Inflammatory macrophage treated with lipopolysaccharide for 4 hours (primary cell): ENCODE measurements at regions not wholly inside any gene's neighbourhood (a gene's known extent, or its start where the extent isn't known, plus 50 kb on each side); places are given as distances from the start of the nearest gene placed in this dataset.
"Not testable (repeated sequence)": the region's sequence is repeated elsewhere in the genome, so short reads cannot be mapped to it uniquely, and the experiment has no call there.

Source experiments
- DNase-seq: peaks from one replicate; pipeline ENCODE4 v3.0.0-alpha.2; 2020

DNA sequence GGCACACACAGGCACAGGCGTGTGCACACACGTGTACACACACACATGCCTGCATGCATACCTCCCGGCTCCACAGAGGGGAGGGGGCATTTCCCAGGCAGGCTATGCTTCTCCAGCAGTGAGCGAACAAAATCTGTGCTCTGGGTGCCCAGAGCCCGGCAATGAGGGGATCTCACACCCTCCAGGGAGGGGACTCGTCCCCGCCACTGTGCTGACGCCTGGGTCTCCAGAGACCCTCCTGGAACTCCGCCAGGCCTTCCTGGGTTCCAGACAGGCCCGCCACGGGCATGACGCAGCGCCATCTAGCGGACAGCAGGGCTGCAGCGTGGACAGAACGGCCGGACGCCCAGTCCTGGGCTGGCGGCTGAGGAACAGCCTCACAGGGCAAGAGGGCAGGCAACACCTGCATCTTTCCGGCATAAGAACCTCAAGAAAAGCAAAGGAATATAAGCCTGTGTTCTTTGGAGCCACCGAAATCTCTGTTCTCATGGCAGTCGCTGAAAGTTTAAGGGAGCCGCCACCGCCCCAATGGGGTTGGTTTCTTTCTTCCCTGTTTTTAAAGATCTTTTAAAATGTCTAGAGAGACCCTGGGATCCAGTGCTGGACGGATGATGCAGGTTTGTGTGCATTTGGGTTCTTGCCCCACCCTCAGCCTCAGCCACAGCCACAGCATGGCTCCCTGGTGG, 135.6 kb upstream of the PPP1R26 start:
- peak; percentile 27 for DNase-seq

DNA sequence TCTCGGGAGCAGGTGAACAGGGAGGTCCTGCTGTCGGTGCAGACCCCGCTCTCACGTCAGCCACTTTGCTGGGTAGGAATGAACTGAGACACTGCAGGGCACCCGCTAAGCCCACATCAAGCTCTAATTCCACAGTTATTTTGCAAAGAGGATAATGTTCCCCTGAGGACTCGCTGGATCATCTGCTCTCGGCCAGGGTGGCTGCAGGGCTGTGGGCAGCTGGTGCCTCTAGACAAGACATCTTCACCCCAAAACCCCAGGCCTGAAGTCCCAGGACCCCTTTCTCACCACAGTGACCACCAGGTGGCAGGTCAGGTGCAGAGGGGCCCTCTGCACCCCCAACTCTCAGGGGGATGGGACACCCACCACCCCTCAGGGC, 135.1 kb upstream of the PPP1R26 start:
- DNase-seq, result no peak

DNA sequence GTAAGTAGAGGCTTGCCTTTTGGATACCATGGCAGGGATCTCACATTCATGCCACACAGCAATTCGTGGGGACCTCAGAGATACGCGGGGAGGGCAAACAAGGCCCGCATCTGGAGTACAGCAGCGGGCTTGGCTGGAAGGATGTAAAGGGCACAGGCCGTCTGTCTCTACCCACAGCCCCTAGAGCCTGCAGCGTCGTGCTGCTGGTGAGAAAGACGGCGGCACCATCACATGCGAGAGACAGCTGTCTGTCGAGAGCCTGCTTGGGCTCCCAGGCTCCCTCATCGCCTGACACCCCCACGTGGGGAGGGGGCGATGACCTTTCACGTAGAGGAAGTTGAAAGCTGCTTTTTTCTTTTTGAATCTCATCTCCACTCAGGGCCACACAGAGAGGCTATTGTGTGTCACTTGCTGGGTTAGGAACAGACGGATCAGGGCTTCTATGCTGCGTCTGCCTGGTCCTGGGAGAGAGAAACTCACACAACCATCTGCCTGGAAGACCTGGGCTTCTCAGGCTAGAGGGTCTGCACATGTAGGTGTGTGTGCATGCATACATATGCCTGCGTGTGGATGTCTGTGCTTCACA, 134.6 kb upstream of the PPP1R26 start:
- DNase-seq, result no peak

DNA sequence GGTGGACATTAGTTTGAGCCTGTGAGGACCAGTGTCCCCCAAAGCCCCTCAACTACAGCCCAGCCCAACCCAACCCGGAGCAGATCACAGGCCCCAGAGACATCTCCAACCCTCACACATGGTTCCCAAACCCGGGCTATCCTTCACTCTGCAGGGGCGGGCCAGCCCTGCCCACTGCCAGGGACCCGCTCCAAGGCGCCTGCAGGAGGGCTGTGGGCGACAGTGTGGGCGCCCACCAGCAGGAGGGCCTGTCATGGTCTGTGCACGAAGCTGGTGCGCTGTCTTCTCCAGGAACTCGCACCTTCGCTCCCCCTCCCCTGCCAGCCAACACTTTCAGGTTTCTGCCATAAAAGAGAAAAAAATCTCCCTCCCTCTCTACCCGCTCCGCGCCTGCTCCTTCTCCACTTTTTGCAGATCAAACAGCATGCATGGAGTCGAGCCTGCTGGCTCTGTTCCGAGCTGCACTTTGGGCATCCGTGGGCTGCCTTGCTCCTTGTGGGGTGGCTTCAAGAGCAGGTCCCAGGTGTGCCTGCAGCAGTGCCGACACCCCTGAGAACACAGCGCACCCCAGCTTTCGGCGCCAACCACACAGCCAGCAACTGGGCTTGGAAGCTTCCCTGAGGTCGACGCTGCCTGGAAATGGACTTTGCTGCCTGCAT, 133.7 kb upstream of the PPP1R26 start:
- DNase-seq, result no peak

DNA sequence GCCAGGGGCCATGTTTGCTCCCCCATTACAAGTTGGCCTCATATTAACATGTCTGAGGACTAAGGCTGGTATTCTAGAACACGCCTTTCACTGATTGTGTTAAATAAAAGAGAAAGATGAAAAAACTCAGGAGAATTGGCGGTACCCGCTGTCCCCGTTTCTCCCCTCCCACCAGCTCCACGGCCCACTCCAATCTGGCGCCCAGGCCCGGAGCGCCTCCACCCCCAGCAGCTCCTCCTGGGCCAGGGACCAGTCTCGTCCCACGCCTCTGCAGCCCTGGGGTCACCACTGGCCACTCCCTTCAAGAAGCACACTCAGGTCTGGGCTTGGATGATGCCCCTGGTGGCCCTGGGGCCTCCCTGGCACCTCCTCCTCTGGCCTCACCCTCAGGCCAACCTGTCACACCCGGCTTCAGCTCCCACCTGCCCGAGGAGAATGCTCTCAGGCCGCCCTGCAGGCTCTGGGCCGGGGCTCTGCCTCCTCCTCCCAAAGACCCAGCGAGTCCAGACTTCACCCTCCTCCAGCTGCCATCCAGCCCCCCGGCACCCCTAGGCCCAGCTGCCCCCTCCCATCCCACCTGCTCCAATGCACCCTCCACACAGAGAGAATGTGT, 133.0 kb upstream of the PPP1R26 start:
- no peak for DNase-seq

DNA sequence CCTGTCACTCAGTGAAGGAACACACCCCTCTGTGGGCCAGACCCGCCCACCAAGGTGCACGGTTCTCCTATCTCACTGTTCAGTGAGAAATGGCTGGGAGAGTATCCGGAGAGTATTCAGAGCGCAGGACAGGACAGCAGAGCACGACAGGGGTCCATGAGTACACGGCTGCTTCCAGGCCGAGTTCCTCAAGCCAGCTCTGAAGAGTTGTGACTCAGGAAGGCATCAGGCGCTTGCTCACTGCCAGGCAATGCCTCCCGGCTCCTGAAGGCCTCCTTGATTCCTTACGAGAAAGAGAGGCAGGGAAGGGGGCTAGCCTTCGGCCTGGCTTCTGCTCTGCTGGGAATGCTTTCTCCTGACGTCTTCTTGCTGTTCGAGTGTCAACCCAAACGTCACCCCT, 132.1 kb upstream of the PPP1R26 start:
- DNase-seq, result no peak

DNA sequence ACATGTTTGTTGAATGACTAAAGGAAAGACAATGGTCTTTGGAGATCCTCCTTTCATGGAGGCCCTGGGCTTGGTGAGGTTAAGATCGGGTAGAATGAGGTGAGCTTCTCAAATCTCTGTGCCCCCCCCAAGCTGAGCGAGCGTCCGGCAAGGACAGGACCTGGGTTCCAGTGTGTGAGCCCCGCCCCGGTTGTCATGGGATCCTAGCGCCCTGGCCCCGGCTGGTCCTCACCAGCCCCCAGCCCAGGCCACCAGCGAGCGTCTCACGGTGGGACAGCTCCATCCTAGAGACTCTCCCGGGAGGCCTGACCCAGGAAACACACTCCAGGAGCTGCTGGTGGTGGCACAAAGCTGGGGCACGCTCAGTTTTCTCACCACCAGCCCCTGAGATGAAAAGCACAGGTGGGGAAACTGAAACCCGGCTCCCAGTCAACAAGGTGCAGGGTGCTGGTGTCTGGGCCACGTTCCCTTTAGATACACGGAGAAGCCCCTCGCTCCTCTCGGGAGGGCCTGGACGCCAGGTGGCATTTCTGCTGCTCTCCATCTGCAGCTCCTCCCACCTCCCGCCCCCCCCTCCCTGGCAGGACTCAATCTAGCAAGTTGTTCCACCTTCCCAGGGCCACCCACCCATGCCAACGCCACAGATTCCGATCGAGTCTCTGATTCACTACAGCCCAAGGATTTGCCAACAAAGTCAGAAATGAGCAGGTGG, 131.3 kb upstream of the PPP1R26 start:
- no peak for DNase-seq

DNA sequence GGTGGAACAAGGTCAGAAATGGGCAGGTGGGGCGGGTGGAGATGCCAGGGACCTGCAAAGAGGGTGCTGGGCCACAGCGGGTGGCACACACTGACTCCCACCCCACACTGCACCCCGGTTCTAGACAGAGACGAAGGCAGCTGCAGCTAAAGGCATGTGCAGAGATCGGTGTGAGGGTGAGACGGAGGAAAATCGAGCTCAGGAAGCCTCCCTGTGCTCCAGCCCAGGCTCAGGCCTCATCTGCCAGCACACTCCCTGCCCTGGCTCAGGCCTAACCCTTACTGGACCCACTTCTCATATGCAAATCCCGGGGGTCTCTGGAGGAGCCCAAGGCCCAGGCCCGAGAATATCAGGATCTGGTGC, 130.8 kb upstream of the PPP1R26 start:
- DNase-seq, result no peak

DNA sequence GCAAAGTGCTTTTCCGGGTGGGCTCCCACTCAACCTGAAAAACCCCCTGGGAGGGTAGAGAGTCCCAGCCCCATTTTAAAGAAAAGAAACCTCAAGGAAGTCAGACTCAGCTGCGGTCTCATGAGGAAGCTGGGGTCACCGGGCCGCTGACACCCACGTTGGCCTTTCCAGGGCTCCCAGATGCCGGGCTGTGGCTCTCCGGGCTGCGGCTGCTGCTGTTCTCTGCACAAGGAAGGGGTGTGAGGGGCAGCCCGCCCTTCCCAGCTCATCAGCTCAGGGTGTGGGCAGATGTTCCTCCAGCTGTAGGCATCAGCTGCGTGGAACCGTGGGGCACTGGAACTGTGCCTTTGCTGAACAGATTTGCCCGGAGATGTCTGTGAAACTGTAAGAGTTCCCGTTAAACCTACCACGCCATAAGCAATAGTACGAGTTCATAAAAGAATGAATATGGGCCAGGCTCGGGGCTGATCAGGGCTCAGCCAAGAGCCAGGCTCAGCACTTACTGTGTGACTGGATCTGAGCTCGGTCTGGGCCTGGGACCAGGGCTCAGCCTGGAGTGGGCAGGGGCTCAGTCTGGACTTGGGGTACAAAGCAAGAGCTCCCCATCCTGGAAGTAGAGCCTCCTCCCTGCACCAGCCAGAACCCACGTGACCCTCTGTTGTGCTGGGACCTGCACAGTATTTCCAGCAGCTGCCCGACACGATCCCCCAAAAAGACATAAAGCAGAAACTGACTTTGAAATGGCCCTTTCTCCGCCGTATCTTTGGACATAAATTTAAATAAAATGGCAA, 130.2 kb upstream of the PPP1R26 start:
- no peak for DNase-seq

DNA sequence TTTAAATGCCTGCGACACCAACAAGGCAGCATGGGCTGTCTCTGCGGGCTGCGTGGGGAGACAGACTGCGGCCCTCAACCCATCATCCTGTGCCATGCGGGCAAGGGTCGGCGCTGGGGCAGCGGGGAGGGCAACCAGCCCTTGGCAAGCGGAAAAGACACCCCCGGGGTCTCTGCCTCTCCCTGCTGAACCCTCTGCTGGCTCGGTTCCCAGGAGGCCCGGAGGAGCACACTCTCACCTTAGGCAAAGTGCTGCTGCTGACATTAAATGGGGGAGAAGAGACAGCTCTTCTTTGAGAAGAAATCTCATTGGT, 129.6 kb upstream of the PPP1R26 start:
- no peak for DNase-seq

DNA sequence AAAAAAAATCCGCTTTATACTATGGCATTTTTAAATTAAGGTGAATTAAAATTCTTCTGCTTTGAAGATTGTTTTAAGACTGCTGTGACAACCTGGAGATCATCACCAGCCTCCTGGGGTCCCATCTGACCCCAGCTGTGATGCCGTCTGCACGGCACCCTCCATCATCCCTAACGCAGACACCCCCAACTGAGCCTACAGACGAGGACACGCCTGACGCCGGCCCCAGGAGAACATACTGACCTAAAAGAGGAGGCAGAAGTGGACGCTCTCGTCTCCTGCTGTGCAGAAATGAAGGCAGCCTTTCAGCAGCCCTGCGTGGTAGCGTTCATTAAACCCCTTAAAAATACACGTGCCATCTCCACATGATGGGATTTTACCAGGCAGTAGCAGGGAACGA, 125.6 kb upstream of the PPP1R26 start:
- DNase-seq, result no peak

DNA sequence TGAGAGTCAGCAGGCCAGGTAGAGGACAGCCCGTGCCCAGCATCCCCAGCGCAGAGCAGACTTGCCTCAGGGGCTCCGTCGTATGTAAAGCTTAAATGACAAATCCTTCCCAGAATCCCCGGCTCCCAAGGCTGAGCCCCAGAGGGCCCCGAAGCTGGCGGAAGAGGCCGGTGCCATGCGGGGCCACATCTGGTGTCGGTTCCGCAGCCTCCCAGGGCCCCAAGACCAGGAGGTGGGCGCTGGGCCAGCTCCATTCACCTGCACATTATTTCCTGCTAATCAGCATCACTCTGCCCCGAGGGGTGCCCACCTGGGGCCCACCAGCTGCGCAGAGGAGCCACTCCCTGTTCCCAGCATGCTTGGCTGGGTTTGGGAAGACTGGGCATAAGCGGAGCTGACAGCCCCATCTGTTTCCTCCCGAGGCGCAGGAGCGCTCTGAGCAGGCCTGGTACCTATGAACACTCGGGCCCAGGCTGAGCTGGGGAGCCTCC, 124.0 kb upstream of the PPP1R26 start:
- DNase-seq, result no peak

DNA sequence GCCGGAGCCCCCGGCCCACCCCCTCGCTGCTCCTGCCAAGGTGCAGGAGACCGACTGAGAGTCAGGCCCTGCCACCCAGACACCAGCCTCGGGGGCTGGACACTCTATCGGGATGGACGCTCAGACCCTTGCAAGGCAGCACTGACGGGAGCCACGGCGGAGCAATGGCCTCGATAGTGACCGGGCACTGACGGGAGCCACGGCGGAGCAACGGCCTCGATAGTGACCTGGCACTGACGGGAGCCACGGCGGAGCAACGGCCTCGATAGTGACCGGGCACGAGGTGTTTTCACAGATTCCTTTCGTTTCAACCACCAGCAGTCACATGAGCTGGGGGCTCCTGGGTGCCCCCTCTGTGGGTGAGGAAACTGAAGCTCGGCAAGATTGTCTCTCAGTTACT, 123.6 kb upstream of the PPP1R26 start:
- DNase-seq, result no peak

DNA sequence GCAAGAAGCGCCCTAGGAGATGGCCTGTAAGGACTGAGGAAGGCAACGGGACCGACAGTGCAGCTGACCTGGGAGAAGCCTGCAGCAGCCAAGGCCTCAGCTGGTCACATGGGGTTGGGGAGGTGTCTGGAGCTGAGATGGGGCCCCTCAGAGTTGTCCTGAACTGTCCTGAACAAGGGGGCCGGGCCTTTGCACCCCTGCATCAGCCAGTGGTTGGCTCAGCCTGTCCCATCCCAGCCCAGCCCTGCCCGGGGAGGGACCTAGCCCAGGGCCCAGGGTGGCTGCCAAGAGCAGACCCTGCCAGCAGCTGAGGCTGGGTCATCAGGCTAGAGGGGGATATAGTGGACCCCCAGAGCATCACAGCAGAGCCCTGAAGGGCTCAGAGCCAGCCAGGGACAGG, 122.8 kb upstream of the PPP1R26 start:
- DNase-seq, result no peak

DNA sequence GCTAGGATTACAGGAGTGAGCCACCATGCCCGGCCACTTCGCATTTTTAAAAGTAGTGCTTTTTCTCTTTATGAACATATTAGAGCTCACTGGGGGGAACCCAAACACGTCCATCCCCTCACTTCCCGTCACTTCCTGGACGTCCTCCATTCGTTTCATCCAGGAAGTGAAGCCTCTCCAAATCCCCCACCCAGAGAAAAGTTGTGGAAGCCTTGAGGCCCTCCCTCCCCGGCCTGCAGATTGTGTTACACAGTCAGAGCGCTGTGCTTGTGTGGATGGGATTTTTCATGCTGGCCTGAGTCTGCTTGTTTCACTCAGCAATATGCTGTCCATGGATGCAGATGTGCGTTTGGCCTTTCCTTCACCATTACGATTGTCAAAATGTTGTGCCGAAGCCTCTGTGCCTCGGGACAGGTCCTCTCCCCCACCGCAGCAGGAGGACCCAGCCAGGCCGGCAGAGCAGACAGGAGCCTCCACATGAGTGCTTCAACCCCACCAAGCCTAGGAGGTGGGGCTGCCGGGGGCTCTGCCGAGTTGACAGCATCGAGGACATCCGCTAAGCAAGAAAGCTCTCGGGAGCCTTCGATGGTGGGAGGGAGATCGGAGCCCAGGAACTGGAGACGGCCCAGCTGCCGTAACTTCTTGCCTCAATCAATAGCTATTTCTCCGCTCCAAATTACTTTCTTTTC, 121.6 kb upstream of the PPP1R26 start:
- no peak for DNase-seq

DNA sequence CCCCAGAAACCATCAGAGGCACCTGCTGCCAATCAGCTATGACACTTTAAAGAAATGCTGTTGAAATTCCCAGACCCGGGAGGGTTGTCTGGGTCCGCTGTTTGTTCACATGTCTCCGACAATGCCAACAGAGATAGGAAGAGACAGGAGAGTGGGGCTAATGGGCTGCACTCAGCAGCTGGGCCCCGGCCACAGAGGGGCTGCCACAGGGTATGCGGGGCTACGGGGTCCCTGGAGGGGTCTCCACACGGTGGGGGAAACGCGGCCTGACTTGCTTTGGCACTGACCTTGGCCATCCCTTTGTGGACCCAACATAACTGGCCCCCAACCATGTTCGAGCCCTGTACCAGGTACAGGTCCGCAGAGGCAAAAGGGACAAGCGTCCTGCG, 121.0 kb upstream of the PPP1R26 start:
- no peak for DNase-seq

DNA sequence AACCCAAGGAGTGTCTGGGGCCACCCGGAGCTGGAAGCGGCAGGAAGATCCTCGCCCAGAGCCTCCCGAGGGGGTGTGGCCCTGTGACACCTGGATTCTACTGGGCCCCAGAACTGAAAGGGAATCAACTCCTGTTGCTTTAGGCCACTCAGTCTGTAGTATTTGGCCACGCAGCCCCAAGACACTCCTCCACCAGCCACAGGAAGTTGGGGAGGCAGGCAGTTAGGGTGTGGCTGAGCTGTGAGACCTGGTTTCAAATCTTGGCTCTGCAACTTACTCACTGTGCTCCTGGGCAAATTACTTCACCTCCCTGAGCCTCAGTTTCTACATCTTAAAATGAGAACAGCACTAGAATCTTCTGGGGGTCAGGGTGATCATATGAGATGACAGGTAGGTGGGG, 119.8 kb upstream of the PPP1R26 start:
- DNase-seq, result no peak

DNA sequence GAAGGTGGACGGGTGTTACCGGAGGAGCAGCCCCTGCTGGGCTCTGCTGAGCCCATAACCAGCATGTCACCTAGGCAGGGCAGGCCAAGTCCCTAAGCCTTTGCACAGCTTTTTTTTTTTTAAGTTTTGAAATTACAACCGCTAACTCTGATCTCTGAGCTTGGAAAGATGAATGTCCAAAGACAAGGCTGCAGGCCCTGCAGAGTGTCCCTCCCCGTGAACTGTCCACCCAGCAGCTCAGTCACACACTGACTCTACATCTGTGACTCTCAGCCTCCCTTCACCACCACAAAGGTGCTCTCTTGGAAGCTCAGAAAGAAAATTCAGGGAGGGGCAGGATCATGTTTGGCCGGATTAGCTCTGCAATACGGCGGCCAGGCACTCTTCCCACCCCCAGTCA, 119.0 kb upstream of the PPP1R26 start:
- no peak for DNase-seq

DNA sequence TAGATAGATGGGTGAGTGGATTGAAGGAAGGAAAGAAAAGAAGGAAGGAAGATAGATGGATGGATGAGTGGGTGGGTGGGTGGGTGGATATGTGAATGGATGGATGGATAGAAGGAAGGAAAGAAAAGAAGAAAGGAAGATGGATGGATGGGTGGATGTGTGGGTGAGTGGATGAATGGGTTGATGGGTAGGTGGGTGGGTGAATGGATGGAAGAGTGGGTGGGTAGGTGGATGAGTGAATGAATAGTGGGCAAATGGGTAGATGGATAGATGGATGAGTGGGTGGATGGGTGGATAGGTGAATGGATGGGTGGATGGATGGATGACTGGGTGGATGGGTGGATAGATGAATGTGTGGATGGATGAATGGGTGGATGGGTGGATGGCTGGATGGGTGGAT, 117.9 kb upstream of the PPP1R26 start:
- DNase-seq, result not testable (repeated sequence)

DNA sequence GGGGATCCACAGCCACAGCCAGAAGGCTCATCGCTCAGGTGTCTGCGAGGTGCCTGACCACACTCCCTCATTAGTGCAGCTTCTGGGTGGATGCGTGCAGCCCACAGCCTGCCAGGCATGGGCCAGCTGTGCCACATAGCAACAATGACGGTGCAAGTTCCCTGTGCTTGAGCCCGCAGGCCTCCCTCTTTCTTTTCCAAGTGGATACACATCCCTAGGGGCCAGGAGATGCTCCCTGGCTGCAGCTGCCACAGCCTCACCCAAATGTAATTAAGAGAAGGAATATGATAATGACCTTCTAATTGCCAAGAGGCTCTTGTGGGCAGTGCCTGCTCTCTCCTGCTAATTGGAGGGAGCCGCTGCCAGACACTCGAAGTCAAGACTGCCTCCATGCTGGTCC, 116.0 kb upstream of the PPP1R26 start:
- DNase-seq, result no peak

DNA sequence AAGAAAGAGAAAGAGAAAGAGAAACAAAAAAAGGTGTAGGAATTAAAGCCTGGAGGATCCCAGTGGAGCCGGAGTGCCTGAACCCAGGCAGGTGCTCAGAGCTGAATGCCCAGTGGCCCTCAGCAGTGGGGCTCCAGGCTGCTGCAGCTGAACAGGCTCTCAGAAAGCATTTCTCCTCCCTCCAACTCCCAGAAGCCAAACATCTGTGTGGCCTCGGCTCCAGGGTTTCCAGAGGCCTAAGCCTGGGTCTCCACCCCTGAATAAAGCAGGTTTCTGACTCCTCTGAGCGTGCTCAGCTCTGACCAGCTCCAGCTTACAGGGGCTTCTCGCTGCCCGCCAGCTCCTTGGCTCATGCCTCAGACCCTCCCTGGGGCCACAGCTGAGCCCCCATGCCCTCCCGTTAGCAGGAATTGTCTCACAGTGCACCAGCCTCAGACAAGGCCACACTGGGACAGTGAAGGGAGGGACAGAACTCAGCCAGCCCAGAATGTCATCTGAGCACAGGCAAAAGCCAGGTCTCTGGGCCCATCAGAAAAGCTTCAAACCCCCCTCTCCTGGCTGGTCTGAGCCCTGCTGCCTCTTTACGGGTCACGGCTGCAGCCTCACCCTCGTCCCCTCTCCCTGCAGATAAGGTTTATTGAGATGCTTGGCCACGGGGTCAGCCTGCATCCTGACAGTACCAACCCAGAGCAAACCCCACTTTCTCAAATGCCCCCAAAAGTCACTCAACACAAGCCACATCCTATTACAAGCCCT, 114.4 kb upstream of the PPP1R26 start:
- DNase-seq, result no peak

DNA sequence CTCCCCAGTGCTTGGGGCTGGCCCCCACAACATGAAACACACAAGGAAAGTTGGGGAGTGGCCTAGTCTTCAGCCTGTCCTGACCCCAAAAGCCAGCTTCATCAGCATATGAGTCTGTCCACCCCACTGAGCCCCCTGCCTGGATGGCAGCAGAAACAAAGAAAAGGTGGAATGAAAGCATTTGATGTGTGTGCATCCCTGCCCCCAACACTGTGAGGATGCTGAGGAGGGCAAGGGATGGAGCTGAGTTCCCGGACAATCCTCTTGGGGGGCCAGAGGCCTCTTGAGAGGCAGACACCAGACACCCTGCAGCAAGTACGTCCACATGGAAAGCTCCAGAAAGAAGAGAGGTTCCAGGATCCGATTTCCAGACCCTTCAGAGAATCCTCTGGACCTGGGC, 113.5 kb upstream of the PPP1R26 start:
- DNase-seq, result no peak
